GM18499 (cell line): ENCODE measurements at regions not wholly inside any gene's neighbourhood (a gene's known extent, or its start where the extent isn't known, plus 50 kb on each side); places are given as distances from the start of the nearest gene placed in this dataset.

Source experiments
- ATAC-seq: cut with Tn5 transposase; IDR thresholded peaks from one replicate; pipeline ENCODE4 v1.9.1; 2021; ENCODE audit warnings: moderate number of reproducible peaks; ENCODE audit not compliant: insufficient read depth, unreplicated experiment

GRCh38 chr9:27743490-27743889, 170.2 kb upstream of the C9orf72 start:
- ATAC-seq: no peak

GRCh38 chr9:27747450-27747849, 174.2 kb upstream of the C9orf72 start:
- no peak for ATAC-seq

- no peak for ATAC-seq
These were observed 176.6 kb upstream of the C9orf72 start for GRCh38 chr9:27749838-27750237.

- no peak for ATAC-seq
These were observed 177.3 kb upstream of the C9orf72 start for GRCh38 chr9:27750566-27750965.

GRCh38 chr9:27752069-27752468, 178.8 kb upstream of the C9orf72 start:
- ATAC-seq: no peak

- no peak for ATAC-seq
These were observed 182.6 kb upstream of the C9orf72 start for GRCh38 chr9:27755846-27756245.

- ATAC-seq: no peak
These were observed 183.1 kb upstream of the C9orf72 start for GRCh38 chr9:27756418-27756817.

- no peak for ATAC-seq
These were observed 190.6 kb upstream of the C9orf72 start for GRCh38 chr9:27763831-27764230.

- ATAC-seq: no peak
These were observed 192.2 kb upstream of the C9orf72 start for GRCh38 chr9:27765266-27766072.

- no peak for ATAC-seq
These were observed 193.0 kb upstream of the C9orf72 start for GRCh38 chr9:27766073-27766835.

GRCh38 chr9:27768781-27769180, 195.5 kb upstream of the C9orf72 start:
- ATAC-seq: no peak

- ATAC-seq: no peak
These were observed 197.3 kb upstream of the C9orf72 start for GRCh38 chr9:27770541-27770940.

GRCh38 chr9:27771803-27772545, 198.7 kb upstream of the C9orf72 start:
- no peak for ATAC-seq

GRCh38 chr9:27784847-27785713, 211.8 kb upstream of the C9orf72 start:
- ATAC-seq: peak; percentile 24

GRCh38 chr9:27785714-27786100, 212.4 kb upstream of the C9orf72 start:
- peak; percentile 76 for ATAC-seq

GRCh38 chr9:27787891-27788290, 214.6 kb upstream of the C9orf72 start:
- no peak for ATAC-seq

GRCh38 chr9:27791311-27791710, 218.0 kb upstream of the C9orf72 start:
- no peak for ATAC-seq

GRCh38 chr9:27792971-27793689, 219.8 kb upstream of the C9orf72 start:
- ATAC-seq: no peak

- ATAC-seq: no peak
These were observed 226.0 kb upstream of the C9orf72 start for GRCh38 chr9:27799326-27799725.
